RWPE2 (cell line): ENCODE measurements at regions not wholly inside any gene's neighbourhood (a gene's known extent, or its start where the extent isn't known, plus 50 kb on each side); places are given as distances from the start of the nearest gene placed in this dataset.
A peak's percentile ranks its signal among the peaks of the same experiment; 100 is the strongest.

Experiments used
- ATAC-seq: fragments of 200-7000 bp; cut with Tn5 transposase; 3 replicates; pipeline ENCODE4 v1.9.1; 2021; ENCODE audit warnings: low read depth
- DNase-seq: peaks from one replicate; pipeline ENCODE4 v3.0.0-alpha.2; 2020; ENCODE audit warnings: low spot score
- H3K27ac ChIP-seq: fragments of 450-650 bp; 2 replicates; pipeline ENCODE4 v1.5.1; 2017; ENCODE audit warnings: mild to moderate bottlenecking; ENCODE audit not compliant: poor library complexity, severe bottlenecking
- H3K27me3 ChIP-seq: fragments of 250-450 bp; sonication (Bioruptor Pico); 2 replicates; pipeline ENCODE4 v1.5.1; 2021; ENCODE audit warnings: mild to moderate bottlenecking, moderate library complexity; ENCODE audit not compliant: insufficient read depth, poor library complexity, severe bottlenecking
- H3K36me3 ChIP-seq: fragments of 250-450 bp; sonication (Bioruptor Pico); 2 replicates; pipeline ENCODE4 v1.5.1; 2020; ENCODE audit warnings: low read depth, mild to moderate bottlenecking, moderate library complexity
- H3K4me1 ChIP-seq: fragments of 250-450 bp; sonication (Bioruptor Pico); 2 replicates; pipeline ENCODE4 v1.5.1; 2021; ENCODE audit warnings: mild to moderate bottlenecking, moderate library complexity; ENCODE audit not compliant: insufficient read depth, poor library complexity, severe bottlenecking
- H3K4me3 ChIP-seq: fragments of 250-450 bp; sonication (Bioruptor Pico); 2 replicates; pipeline ENCODE4 v1.5.1; 2021; ENCODE audit warnings: mild to moderate bottlenecking, moderate library complexity; ENCODE audit not compliant: severe bottlenecking
- H3K9me3 ChIP-seq: fragments of 250-450 bp; sonication (Bioruptor Pico); 2 replicates; pipeline ENCODE4 v1.5.1; 2021; ENCODE audit warnings: mild to moderate bottlenecking, moderate library complexity; ENCODE audit not compliant: severe bottlenecking
- TF ChIP-seq, protein P1 (sequence below): fragments of 450-650 bp; IDR thresholded peaks from one replicate; pipeline ENCODE4 v1.5.1; 2017; ENCODE audit warnings: mild to moderate bottlenecking, moderate library complexity; ENCODE audit not compliant: poor library complexity, severe bottlenecking

DNA sequence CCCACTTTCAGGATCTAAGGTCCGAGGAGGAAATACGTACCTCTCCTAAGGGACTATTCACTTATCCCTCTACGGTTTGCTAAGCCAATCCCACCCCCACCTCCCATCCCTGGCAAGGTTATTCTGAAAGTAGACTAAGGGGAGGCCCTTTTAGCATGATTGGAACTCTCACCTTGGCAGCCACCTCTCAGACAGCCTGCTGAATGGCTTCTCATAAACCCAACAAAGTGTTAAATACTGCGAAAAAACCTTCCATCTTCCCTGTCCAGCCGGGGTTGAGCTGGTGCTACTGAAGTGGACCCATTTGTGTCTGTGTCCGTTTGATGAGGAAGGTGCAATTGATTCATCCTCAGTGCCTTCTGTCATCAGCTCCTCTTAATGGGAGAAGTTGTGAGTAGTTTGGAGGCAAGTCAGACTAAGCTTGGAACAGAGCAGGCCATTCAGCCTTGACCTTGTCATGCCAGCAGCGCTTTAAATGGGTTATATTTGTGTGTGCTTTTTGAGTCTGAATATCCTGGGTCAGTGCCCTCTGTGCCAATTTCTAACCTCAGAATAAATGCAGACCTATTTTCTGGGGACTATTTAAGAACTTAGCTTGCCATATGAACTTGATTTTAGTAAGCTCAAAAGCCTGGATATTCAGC lies 476.3 kb upstream of the ZNF608 start:
- no peaks in the 10 kb centered on the region for H3K27me3 ChIP-seq
- H3K36me3 ChIP-seq = no peaks in the 10 kb centered on the region
- H3K27ac ChIP-seq = no peak overlapping the region
- TF ChIP-seq, protein P1, sequence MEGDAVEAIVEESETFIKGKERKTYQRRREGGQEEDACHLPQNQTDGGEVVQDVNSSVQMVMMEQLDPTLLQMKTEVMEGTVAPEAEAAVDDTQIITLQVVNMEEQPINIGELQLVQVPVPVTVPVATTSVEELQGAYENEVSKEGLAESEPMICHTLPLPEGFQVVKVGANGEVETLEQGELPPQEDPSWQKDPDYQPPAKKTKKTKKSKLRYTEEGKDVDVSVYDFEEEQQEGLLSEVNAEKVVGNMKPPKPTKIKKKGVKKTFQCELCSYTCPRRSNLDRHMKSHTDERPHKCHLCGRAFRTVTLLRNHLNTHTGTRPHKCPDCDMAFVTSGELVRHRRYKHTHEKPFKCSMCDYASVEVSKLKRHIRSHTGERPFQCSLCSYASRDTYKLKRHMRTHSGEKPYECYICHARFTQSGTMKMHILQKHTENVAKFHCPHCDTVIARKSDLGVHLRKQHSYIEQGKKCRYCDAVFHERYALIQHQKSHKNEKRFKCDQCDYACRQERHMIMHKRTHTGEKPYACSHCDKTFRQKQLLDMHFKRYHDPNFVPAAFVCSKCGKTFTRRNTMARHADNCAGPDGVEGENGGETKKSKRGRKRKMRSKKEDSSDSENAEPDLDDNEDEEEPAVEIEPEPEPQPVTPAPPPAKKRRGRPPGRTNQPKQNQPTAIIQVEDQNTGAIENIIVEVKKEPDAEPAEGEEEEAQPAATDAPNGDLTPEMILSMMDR = no peak
- no peak for ATAC-seq
- H3K9me3 ChIP-seq = no peaks in the 10 kb centered on the region
- H3K4me1 ChIP-seq = no peaks in the 10 kb centered on the region
- no peak for DNase-seq
- H3K4me3 ChIP-seq = no peak overlapping the region

DNA sequence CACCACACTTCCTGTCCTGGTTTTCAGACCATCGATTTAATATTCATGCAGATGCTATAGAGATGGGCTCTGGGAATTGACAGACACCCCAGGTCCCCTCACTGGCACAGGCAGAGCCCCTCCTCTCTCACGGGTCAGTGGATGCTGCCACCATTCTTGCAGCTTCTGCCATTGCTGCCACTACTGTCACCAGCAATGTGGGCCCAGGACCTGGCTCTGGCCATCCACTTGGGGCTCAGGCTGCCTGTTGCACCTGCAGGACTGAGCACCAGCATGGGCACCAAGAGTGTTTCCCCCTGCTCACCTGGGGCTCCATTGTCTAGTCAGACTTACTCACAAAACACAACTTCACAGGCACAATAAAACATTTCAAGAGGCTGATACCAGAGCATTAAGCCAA lies 479.0 kb upstream of the ZNF608 start:
- DNase-seq (no peak), ATAC-seq (no peak)
- Histone ChIP-seq H3K36me3 (no peaks in the 10 kb centered on the region), H3K4me1 (no peaks in the 10 kb centered on the region), H3K9me3 (no peaks in the 10 kb centered on the region), H3K27ac (no peak overlapping the region), H3K4me3 (no peak overlapping the region), H3K27me3 (no peaks in the 10 kb centered on the region)
- TF ChIP-seq, protein P1 = no peak

- TF ChIP-seq, protein P1 = no peak
- ATAC-seq (no peak), DNase-seq (no peak)
- Histone ChIP-seq H3K27ac (no peak overlapping the region), H3K4me3 (no peak overlapping the region), H3K4me1 (no peaks in the 10 kb centered on the region), H3K27me3 (no peaks in the 10 kb centered on the region), H3K36me3 (no peaks in the 10 kb centered on the region), H3K9me3 (no peaks in the 10 kb centered on the region)
Measured at GRCh38 chr5:125226825-125227224, 480.4 kb upstream of the ZNF608 start.

GRCh38 chr5:125227333-125228095 lies 481.1 kb upstream of the ZNF608 start:
- H3K9me3 ChIP-seq = no peaks in the 10 kb centered on the region
- no peaks in the 10 kb centered on the region for H3K27me3 ChIP-seq
- no peaks in the 10 kb centered on the region for H3K36me3 ChIP-seq
- TF ChIP-seq, protein P1 = peak; percentile 56
- no peak overlapping the region for H3K27ac ChIP-seq
- no peak overlapping the region for H3K4me3 ChIP-seq
- ATAC-seq = no peak
- H3K4me1 ChIP-seq = no peaks in the 10 kb centered on the region
- no peak for DNase-seq
